NT2/D1 (cell line): ENCODE measurements at regions not wholly inside any gene's neighbourhood (a gene's known extent, or its start where the extent isn't known, plus 50 kb on each side); places are given as distances from the start of the nearest gene placed in this dataset.

Experiments used
- SUZ12 ChIP-seq: IDR thresholded peaks from 2 replicates; pipeline ENCODE4 v1.6.1; 2011; ENCODE audit not compliant: insufficient read length, insufficient read depth; ENCODE audit errors: extremely low read depth
- YY1 ChIP-seq: IDR thresholded peaks from 2 replicates; pipeline ENCODE4 v1.6.1; 2011; ENCODE audit not compliant: insufficient read length, insufficient read depth
- ZNF274 ChIP-seq: IDR thresholded peaks from 2 replicates; pipeline ENCODE4 v1.6.1; 2011; ENCODE audit warnings: mild to moderate bottlenecking, low read depth, low read length

DNA sequence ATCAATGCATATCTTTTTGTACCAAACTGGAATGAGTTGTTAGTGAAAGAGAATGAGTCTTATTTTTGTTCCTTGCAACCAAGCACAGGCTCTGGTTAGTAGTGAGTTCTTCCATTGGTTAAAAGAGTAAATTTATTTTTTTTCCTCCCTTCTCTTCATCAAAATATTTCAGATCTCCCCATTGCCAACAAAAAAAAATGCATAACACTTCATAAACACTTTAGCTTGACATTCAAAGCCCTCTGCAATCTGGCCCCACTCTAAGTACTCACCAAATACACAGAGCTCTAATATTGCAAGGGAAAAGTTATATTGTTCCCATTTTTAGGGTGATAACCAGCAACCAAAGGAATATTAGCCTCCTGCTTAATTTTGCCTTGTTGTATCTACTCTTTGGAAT, 333.0 kb upstream of the LUZP2 start:
- no peak for TF ChIP-seq ZNF274
- TF ChIP-seq YY1 = no peak
- no peak for TF ChIP-seq SUZ12
